ENCODE measurements at regions not wholly inside any gene's neighbourhood (a gene's known extent, or its start where the extent isn't known, plus 50 kb on each side); places are given as distances from the start of the nearest gene placed in this dataset.

DNA sequence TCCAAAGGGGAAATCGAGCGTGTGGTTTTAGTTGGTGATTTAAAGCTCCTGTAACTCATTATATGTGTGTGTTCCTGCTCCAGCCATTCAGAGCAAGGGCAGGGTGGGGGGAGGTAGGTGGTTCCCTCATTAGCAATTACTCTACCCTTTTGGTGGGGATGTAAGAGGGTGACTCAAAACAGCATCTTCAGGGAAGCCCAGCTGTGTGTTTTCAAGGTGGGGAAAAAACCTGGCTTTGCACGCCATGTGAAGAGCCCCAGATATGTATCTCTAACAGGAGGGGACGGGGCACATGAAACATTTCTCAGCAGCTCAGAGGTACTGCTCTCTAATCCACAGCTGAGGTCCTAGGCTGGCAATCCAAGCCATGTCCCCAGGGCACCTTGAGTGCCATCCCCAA, 241.3 kb upstream of the ZFHX3 start:
- Mint-ChIP-seq H3K9me3 (no peaks in the 10 kb centered on the region), H3K4me3 (no peak overlapping the region), H3K4me1 (ENCODE audit: low read depth) (no peaks in the 10 kb centered on the region), H3K27ac (no peak overlapping the region), H3K27me3 (no peaks in the 10 kb centered on the region), H3K36me3 (ENCODE audit: low read depth) (no peaks in the 10 kb centered on the region)
- CTCF ChIA-PET: no interaction called here
- DNase-seq (peak; percentile 2), ATAC-seq (no peak)
- TF ChIP-seq CTCF (IDR thresholded peaks at IDR 0.05): no peak
- POLR2A ChIA-PET: no interaction called here
- intact Hi-C loops (cut with micrococcal nuclease): no loop called here

DNA sequence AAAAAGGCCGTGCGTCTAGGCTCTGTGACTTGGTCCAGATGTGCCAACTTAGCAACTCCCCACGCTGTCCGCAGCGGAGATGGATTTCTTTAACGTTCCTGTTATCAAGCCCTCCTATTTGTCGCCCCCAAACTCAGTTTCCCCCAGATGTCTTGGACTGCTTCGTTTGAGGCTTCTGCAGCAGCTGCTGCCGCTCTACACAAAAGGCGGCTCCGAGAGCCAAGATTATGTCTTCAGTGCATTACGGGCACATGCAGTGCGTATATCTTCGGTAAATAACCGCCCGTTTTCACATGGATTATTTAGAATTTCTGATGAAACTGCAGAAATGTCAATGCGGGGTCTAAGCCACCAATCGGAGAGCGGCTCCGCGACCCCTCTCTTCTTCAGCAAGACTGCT, 240.6 kb upstream of the ZFHX3 start:
- Mint-ChIP-seq H3K27me3 (no peaks in the 10 kb centered on the region), H3K4me1 (ENCODE audit: low read depth) (no peaks in the 10 kb centered on the region), H3K36me3 (ENCODE audit: low read depth) (no peaks in the 10 kb centered on the region), H3K27ac (no peak overlapping the region), H3K4me3 (no peak overlapping the region), H3K9me3 (no peaks in the 10 kb centered on the region)
- DNase-seq (no peak), ATAC-seq (no peak)
- intact Hi-C loops (cut with micrococcal nuclease): no loop called here
- CTCF ChIA-PET: no interaction called here
- POLR2A ChIA-PET: no interaction called here
- no peak for TF ChIP-seq CTCF (IDR thresholded peaks at IDR 0.05)

DNA sequence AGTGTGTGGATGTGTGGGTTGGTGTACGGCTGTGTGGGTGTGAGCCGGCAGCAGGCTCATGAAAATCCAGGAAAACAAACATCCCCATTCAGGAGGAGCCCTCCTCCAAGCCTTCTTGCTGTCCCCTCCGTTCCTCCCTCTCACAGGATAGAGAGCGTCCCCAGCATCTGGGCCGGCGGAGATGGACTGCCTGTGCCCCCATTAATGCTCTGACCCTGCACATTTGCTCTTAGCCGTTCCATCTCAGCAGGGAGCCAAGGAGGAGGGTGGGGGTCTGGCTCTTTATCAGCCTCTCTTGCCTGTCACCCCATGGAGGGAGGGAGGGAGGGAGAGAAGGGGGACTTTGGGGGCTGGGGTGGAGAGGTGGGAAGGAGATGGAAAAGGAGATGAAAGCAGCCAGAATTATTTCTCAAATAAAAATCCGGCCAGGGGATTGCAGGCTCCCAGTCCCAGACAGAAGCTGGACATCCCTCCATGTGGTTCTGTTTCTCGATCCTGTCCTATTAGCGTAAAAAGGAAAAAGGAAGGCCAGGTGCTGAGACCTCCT, 240.0 kb upstream of the ZFHX3 start:
- H3K27me3 Mint-ChIP-seq: no peaks in the 10 kb centered on the region
- no peaks in the 10 kb centered on the region for H3K9me3 Mint-ChIP-seq
- no peaks in the 10 kb centered on the region for H3K36me3 Mint-ChIP-seq (ENCODE audit: low read depth)
- DNase-seq (no peak), ATAC-seq (no peak)
- ChIA-PET CTCF (no interaction called here), POLR2A (no interaction called here)
- H3K4me3 Mint-ChIP-seq: no peak overlapping the region
- intact Hi-C loops (cut with micrococcal nuclease): no loop called here
- TF ChIP-seq CTCF (IDR thresholded peaks at IDR 0.05): no peak
- H3K4me1 Mint-ChIP-seq (ENCODE audit: low read depth): no peaks in the 10 kb centered on the region
- H3K27ac Mint-ChIP-seq: no peak overlapping the region

- intact Hi-C loops (cut with micrococcal nuclease): no loop called here
- no peak for ATAC-seq
- Mint-ChIP-seq H3K4me1 (ENCODE audit: low read depth) (no peaks in the 10 kb centered on the region), H3K27ac (no peak overlapping the region), H3K9me3 (no peaks in the 10 kb centered on the region), H3K4me3 (no peak overlapping the region), H3K36me3 (ENCODE audit: low read depth) (no peaks in the 10 kb centered on the region), H3K27me3 (no peaks in the 10 kb centered on the region)
- DNase-seq: no peak
- CTCF ChIA-PET: no interaction called here
- TF ChIP-seq CTCF (IDR thresholded peaks at IDR 0.05): no peak
- POLR2A ChIA-PET: no interaction called here
Measured at GRCh38 chr16:73286346-73287267, 238.7 kb upstream of the ZFHX3 start.

GRCh38 chr16:73285436-73286201, 237.7 kb upstream of the ZFHX3 start:
- TF ChIP-seq CTCF (IDR thresholded peaks at IDR 0.05): no peak
- POLR2A ChIA-PET: no interaction called here
- ATAC-seq (no peak), DNase-seq (no peak)
- H3K27me3 Mint-ChIP-seq: no peaks in the 10 kb centered on the region
- intact Hi-C loops (cut with micrococcal nuclease): no loop called here
- H3K27ac Mint-ChIP-seq: no peak overlapping the region
- CTCF ChIA-PET: no interaction called here
- no peaks in the 10 kb centered on the region for H3K36me3 Mint-ChIP-seq (ENCODE audit: low read depth)
- no peaks in the 10 kb centered on the region for H3K4me1 Mint-ChIP-seq (ENCODE audit: low read depth)
- H3K4me3 Mint-ChIP-seq: no peak overlapping the region
- H3K9me3 Mint-ChIP-seq: no peaks in the 10 kb centered on the region
